GM12878 (cell line): ENCODE measurements at regions not wholly inside any gene's neighbourhood (a gene's known extent, or its start where the extent isn't known, plus 50 kb on each side); places are given as distances from the start of the nearest gene placed in this dataset.

Experiments
- ATAC-seq: fragments of 200-7000 bp; cut with Tn5 transposase; 3 replicates; pipeline ENCODE4 v1.9.1; 2020; ENCODE audit warnings: mild to moderate bottlenecking, moderate library complexity
- BruUV-seq: library from RNA; stranded (reverse); fragments of 400-500 nt; replicated peaks from 2 replicates; lab custom pipeline; 2021; lab: Mats Ljungman, UMichigan
- CTCF ChIA-PET: fragments of 300-600 bp; sonication (Branson Sonifier 250); formaldehyde crosslinking; extraction: SDS; loops from one replicate; lab custom pipeline; 2021; ENCODE audit warnings: inconsistent platforms; lab: Yijun Ruan, JAX
- POLR2A ChIA-PET: fragments of 350-600 bp; formaldehyde crosslinking; extraction: SDS; loops from one replicate; lab custom pipeline; 2021; ENCODE audit warnings: inconsistent platforms; lab: Charles Lee
- RAD21 ChIA-PET: fragments of 300-600 bp; sonication (Branson Sonifier 250); formaldehyde crosslinking; loops from one replicate; lab custom pipeline; 2023; ENCODE audit warnings: antibody characterized with exemption; ENCODE audit not compliant: unreplicated experiment; lab: Charles Lee
- SMC1A ChIA-PET: fragments of 300-600 bp; sonication (Branson Sonifier 250); formaldehyde crosslinking; loops from one replicate; lab custom pipeline; 2023; ENCODE audit not compliant: unreplicated experiment, uncharacterized antibody; lab: Charles Lee
- DNase-seq: peaks from one replicate; pipeline ENCODE4 v3.0.0-alpha.2; 2011; ENCODE audit warnings: low read depth, low spot score
- FAIRE-seq: peaks from 3 replicates; lab custom pipeline; 2011; peaks lifted over from hg19 to GRCh38; lab: Jason Lieb, UNC
- H2AFZ ChIP-seq: 2 replicates; pipeline ENCODE4 v1.6.0; 2011; ENCODE audit warnings: low read depth, low read length, control low read depth; ENCODE audit not compliant: control insufficient read depth
- H3K27ac ChIP-seq: 2 replicates; pipeline ENCODE4 v1.5.1; 2011; ENCODE audit warnings: control low read depth; ENCODE audit not compliant: control insufficient read depth, insufficient read depth
- H3K27me3 ChIP-seq, 2 experiments: replicated peaks in 1 of 2; 2 replicates each; pipeline versions ENCODE4 v1.6.0 to v1.6.1; 2011; ENCODE audit warnings: low read length in 1 of 2; ENCODE audit not compliant: control insufficient read depth in 2 of 2, insufficient read depth in 2 of 2
- H3K36me3 ChIP-seq, 2 experiments: 2 replicates each; pipeline ENCODE4 v1.5.1; 2011; ENCODE audit warnings: low read length in 1 of 2; ENCODE audit not compliant: control insufficient read depth in 2 of 2, insufficient read depth in 2 of 2
- H3K4me1 ChIP-seq: 2 replicates; pipeline ENCODE4 v1.6.1; 2011; ENCODE audit warnings: mild to moderate bottlenecking, low read length, moderate library complexity, mixed read lengths; ENCODE audit not compliant: control insufficient read depth, insufficient read depth
- H3K4me2 ChIP-seq: 2 replicates; pipeline ENCODE4 v1.6.0; 2011; ENCODE audit warnings: control low read depth; ENCODE audit not compliant: control insufficient read depth, insufficient read depth
- H3K4me3 ChIP-seq: fragments of 200-600 bp; sonication (generic); 2 replicates; pipeline ENCODE4 v1.5.1; 2016
- H3K79me2 ChIP-seq: 2 replicates; pipeline ENCODE4 v1.6.0; 2011; ENCODE audit warnings: low read length; ENCODE audit not compliant: control insufficient read depth, insufficient read depth
- H3K9ac ChIP-seq: 2 replicates; pipeline ENCODE4 v1.8.0; 2011; ENCODE audit warnings: low read length, control low read depth, mixed read lengths; ENCODE audit not compliant: control insufficient read depth, insufficient read depth
- H3K9me3 ChIP-seq: replicated peaks from 3 replicates; pipeline ENCODE4 v1.5.1; 2011; ENCODE audit warnings: mild to moderate bottlenecking, low read length; ENCODE audit not compliant: control insufficient read depth, insufficient read depth
- H4K20me1 ChIP-seq: 2 replicates; pipeline ENCODE4 v1.6.0; 2011; ENCODE audit not compliant: control insufficient read depth, insufficient read depth
- ESRRA ChIP-seq: IDR thresholded peaks from 2 replicates; pipeline ENCODE4 v1.6.1; 2012; ENCODE audit warnings: mild to moderate bottlenecking, low read length, improper control_type of control experiment
- HCFC1 ChIP-seq: fragments of 150-350 bp; IDR thresholded peaks from 2 replicates; pipeline ENCODE4 v1.6.1; 2014; ENCODE audit warnings: low read length
- HDGF ChIP-seq: fragments of 450-650 bp; IDR thresholded peaks from 2 replicates; pipeline ENCODE4 v1.6.1; 2016; ENCODE audit warnings: antibody characterized with exemption
- MTA3 ChIP-seq: IDR thresholded peaks from 2 replicates; pipeline ENCODE4 v1.6.1; 2012; ENCODE audit warnings: low read length, inconsistent platforms, borderline replicate concordance
- NR2C1 ChIP-seq: fragments of 450-650 bp; IDR thresholded peaks from 2 replicates; pipeline ENCODE4 v1.6.1; 2017; ENCODE audit warnings: antibody characterized with exemption, mild to moderate bottlenecking, moderate library complexity
- NRF1 ChIP-seq: conservative IDR thresholded peaks from 2 replicates; pipeline ENCODE4 v1.6.1; 2011; ENCODE audit warnings: mild to moderate bottlenecking, low read depth, low read length, improper control_type of control experiment
- RAD21 ChIP-seq: IDR thresholded peaks from 2 replicates; pipeline ENCODE4 v1.6.1; 2011; ENCODE audit warnings: mild to moderate bottlenecking, low read depth, low read length, moderate library complexity; ENCODE audit not compliant: insufficient read depth
- RFX5 ChIP-seq: IDR thresholded peaks from 2 replicates; pipeline ENCODE4 v1.6.1; 2011; ENCODE audit warnings: low read depth, low read length, improper control_type of control experiment
- WGBS: methylation state at CpG from one replicate; pipeline ENCODE4 v1.1.6; 2016; ENCODE audit warnings: low lambda C conversion rate; ENCODE audit not compliant: insufficient replicate concordance, insufficient coverage; ENCODE audit errors: missing lambda C conversion rate; 5-methylcytosine and 5-hydroxymethylcytosine counted together
- in situ Hi-C: fragments of 300-500 bp; cut with MboI; formaldehyde crosslinking; loops from 9 replicates; pipeline ENCODE4 v1.14.3; 2018; ENCODE audit warnings: mixed read lengths
- intact Hi-C: fragments of 100-400 bp; cut with micrococcal nuclease; formaldehyde crosslinking; loops from one replicate; pipeline ENCODE4 v1.14.2; 2022; ENCODE audit not compliant: unreplicated experiment
- TF ChIP-seq, protein P1 (sequence below): fragments of 450-650 bp; formaldehyde crosslinking; IDR thresholded peaks from 2 replicates; pipeline ENCODE4 v1.5.0; 2022; ENCODE audit warnings: mild to moderate bottlenecking, missing genetic modification characterization
- TF ChIP-seq, protein P2 (sequence below): IDR thresholded peaks from 2 replicates; pipeline ENCODE4 v1.6.1; 2012; ENCODE audit warnings: low read depth, low read length, improper control_type of control experiment

DNA sequence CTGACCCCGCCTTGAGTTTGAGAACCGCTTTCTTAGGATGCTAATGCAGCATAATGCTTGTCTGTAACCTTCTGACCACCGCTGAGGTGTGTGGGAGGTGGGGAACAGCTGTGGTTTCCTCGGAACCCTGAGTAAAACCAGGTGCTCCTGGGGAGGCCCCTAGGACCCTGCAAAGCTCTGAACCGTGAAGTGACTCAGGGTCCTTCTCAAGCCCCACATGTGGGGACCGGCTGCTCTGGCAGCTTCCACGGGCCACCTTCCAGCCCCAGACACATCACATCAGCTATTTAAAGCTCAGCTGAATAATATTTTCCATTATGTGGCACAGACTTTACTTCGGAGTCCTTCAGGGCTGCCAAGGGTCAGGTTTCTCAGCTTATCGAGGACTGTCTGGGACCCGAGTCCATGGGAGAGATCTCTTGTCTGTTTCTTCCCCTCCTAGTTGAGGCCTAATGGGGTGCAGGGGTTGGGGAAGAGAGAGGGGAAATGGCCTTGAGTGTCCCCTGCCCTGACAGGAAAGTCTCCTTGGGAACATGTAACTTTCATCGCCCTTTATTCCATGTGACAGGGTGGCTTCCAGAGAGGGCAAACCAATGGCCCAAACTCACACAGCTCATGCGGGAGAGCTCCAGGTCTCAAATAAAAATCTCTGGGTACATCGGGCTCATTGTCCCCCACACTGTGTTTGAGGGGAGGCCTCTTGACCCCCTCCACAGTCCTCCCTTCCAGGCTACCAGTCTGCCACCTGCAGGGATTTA lies 186.1 kb upstream of the SLC24A3 start (continued):
- TF ChIP-seq NRF1 (no peak), MTA3 (no peak)
- TF ChIP-seq, protein P1, sequence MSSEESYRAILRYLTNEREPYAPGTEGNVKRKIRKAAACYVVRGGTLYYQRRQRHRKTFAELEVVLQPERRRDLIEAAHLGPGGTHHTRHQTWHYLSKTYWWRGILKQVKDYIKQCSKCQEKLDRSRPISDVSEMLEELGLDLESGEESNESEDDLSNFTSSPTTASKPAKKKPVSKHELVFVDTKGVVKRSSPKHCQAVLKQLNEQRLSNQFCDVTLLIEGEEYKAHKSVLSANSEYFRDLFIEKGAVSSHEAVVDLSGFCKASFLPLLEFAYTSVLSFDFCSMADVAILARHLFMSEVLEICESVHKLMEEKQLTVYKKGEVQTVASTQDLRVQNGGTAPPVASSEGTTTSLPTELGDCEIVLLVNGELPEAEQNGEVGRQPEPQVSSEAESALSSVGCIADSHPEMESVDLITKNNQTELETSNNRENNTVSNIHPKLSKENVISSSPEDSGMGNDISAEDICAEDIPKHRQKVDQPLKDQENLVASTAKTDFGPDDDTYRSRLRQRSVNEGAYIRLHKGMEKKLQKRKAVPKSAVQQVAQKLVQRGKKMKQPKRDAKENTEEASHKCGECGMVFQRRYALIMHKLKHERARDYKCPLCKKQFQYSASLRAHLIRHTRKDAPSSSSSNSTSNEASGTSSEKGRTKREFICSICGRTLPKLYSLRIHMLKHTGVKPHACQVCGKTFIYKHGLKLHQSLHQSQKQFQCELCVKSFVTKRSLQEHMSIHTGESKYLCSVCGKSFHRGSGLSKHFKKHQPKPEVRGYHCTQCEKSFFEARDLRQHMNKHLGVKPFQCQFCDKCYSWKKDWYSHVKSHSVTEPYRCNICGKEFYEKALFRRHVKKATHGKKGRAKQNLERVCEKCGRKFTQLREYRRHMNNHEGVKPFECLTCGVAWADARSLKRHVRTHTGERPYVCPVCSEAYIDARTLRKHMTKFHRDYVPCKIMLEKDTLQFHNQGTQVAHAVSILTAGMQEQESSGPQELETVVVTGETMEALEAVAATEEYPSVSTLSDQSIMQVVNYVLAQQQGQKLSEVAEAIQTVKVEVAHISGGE (CRISPR knock-in tag), result no peak
- TF ChIP-seq, protein P2, sequence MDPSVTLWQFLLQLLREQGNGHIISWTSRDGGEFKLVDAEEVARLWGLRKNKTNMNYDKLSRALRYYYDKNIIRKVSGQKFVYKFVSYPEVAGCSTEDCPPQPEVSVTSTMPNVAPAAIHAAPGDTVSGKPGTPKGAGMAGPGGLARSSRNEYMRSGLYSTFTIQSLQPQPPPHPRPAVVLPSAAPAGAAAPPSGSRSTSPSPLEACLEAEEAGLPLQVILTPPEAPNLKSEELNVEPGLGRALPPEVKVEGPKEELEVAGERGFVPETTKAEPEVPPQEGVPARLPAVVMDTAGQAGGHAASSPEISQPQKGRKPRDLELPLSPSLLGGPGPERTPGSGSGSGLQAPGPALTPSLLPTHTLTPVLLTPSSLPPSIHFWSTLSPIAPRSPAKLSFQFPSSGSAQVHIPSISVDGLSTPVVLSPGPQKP, result no peak

DNA sequence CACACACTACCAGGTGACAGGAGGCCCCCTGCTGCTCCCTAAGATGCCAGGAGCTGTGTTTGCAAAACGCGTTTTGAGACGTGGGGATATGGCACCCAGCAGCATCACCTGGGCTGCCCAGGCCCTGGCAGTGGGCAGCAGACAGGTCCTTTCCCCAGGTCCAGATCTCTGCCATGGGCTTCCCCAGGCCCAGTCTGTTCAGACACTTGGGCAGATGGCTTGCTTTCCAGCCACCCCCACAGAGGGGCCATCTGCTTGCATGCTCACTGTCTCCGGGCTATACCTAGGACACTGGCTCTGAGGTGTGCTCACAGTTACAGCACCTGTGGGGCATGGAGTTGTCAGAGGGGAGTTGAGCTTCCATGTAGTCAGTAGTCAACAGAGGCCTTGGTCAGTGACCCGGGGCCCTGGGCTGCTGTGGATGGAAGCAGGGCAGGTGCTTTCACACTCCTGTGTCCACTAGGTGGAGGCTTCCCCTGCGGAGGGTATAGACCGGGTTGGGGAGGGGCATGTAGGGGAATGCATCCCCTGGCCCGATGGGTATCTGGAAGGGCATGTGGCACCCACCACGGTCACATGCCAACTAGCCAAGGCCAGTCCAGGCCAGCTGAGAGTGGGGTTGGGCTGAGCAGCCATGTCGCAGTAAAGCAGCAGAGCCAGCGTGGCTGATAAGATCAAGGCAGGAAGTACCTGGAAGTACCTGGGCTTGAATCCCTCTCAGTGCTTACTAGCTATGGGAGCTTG lies 185.4 kb upstream of the SLC24A3 start:
- BruUV-seq, result no TSS peak
- H3K9ac ChIP-seq, result no peak overlapping the region
- no peaks in the 10 kb centered on the region for H3K9me3 ChIP-seq
- H3K4me3 ChIP-seq, result no peak overlapping the region
- ChIA-PET POLR2A (no interaction called here), CTCF (interaction anchor here (1.0 to 2.6 kb wide), 6 partner anchors 16 to 395 kb away, joined by 3 to 6 read pairs (median 4); no protein-coding TSS in a partner anchor), SMC1A (interaction anchor here (1.2 to 2.9 kb wide), 2 partner anchors 27 to 45 kb away, joined by 3 to 21 read pairs; no protein-coding TSS in a partner anchor), RAD21 (interaction anchor here (1.3 to 1.7 kb wide), 2 partner anchors 44 to 45 kb away, joined by 3 to 11 read pairs; no protein-coding TSS in a partner anchor)
- FAIRE-seq (no peak), ATAC-seq (peak; percentile 50), DNase-seq (no peak)
- WGBS, result 64% methylated on average over 11 of the region's 11 CpGs
- H3K27me3 ChIP-seq, result no peaks in the 10 kb centered on the region
- in situ Hi-C loops, result no loop called here
- H3K36me3 ChIP-seq, result no peaks in the 10 kb centered on the region
- no peak overlapping the region for H3K4me2 ChIP-seq
- H3K79me2 ChIP-seq, result no peaks in the 10 kb centered on the region
- intact Hi-C loops, result no loop called here
- no peak overlapping the region for H2AFZ ChIP-seq
- H4K20me1 ChIP-seq, result no peaks in the 10 kb centered on the region
- TF ChIP-seq NR2C1 (no peak), RFX5 (no peak), RAD21 (peak; percentile 26; the same call in 1 of the 2 replicates), ESRRA (no peak), HDGF (no peak), HCFC1 (no peak)
- H3K27ac ChIP-seq, result no peak overlapping the region
- peaks cover 12% of the 10 kb centered on the region for H3K4me1 ChIP-seq
